Fibroblast of lung (primary cell): ENCODE measurements at regions not wholly inside any gene's neighbourhood (a gene's known extent, or its start where the extent isn't known, plus 50 kb on each side); places are given as distances from the start of the nearest gene placed in this dataset.

Experiments
- DNase-seq, 2 donors: peaks; one replicate each; pipeline versions ENCODE4 v3.0.0 to v3.0.0-alpha.2; 2010; ENCODE audit warnings: low read depth in 2 of 2
- H2AFZ ChIP-seq: 2 replicates; pipeline ENCODE4 v1.5.1; 2012; ENCODE audit warnings: low read length, control low read depth, inconsistent platforms
- H3K27ac ChIP-seq: 2 replicates; pipeline ENCODE4 v1.5.1; 2011; ENCODE audit warnings: low read length, control low read depth; ENCODE audit not compliant: insufficient read depth
- H3K27me3 ChIP-seq: 2 replicates; pipeline ENCODE4 v1.5.1; 2011; ENCODE audit warnings: mild to moderate bottlenecking, low read length; ENCODE audit not compliant: control insufficient read depth, insufficient read depth
- H3K36me3 ChIP-seq: 2 replicates; pipeline ENCODE4 v1.5.1; 2011; ENCODE audit warnings: low read length; ENCODE audit not compliant: control insufficient read depth, insufficient read depth
- H3K4me1 ChIP-seq: 2 replicates; pipeline ENCODE4 v1.5.1; 2011; ENCODE audit warnings: low read length; ENCODE audit not compliant: control insufficient read depth, insufficient read depth; ENCODE audit errors: extremely low read depth
- H3K4me2 ChIP-seq: 2 replicates; pipeline ENCODE4 v1.5.1; 2011; ENCODE audit warnings: low read length, control low read depth; ENCODE audit not compliant: insufficient read depth; ENCODE audit errors: extremely low read depth
- H3K4me3 ChIP-seq, 4 experiments: fragments of 200-600 bp in 1 of 4; sonication (generic) in 1 of 4; replicated peaks in 1 of 4; 2 replicates each; pipeline ENCODE4 v1.5.1; 2011 to 2016; ENCODE audit warnings: low read length in 4 of 4, low read depth in 3 of 4, mild to moderate bottlenecking in 3 of 4, control low read depth in 2 of 4, inconsistent platforms in 1 of 4, mixed read lengths in 1 of 4; ENCODE audit not compliant: insufficient read depth in 1 of 4; ENCODE audit errors: control extremely low read depth in 1 of 4
- H3K79me2 ChIP-seq: 2 replicates; pipeline ENCODE4 v1.5.1; 2012; ENCODE audit warnings: mild to moderate bottlenecking, low read length, inconsistent platforms; ENCODE audit not compliant: control insufficient read depth, insufficient read depth
- H3K9ac ChIP-seq: 2 replicates; pipeline ENCODE4 v1.5.1; 2011; ENCODE audit warnings: mild to moderate bottlenecking, low read length, control low read depth; ENCODE audit not compliant: insufficient read depth
- H3K9me3 ChIP-seq: 2 replicates; pipeline ENCODE4 v1.5.1; 2012; ENCODE audit warnings: low read depth, low read length; ENCODE audit not compliant: control insufficient read depth, insufficient read depth
- H4K20me1 ChIP-seq: 2 replicates; pipeline ENCODE4 v1.5.1; 2011; ENCODE audit warnings: low read length; ENCODE audit not compliant: control insufficient read depth, insufficient read depth; ENCODE audit errors: extremely low read depth
- CTCF ChIP-seq, 2 donors: IDR thresholded peaks in 1 of 2; conservative IDR thresholded peaks in 1 of 2; 1 replicate in 1 of 2; 2 replicates in 1 of 2; pipeline ENCODE4 v1.5.1; 2011 to 2012; ENCODE audit warnings: low read length in 2 of 2, control low read depth in 1 of 2, inconsistent platforms in 1 of 2, low read depth in 1 of 2, mild to moderate bottlenecking in 1 of 2
- EZH2 ChIP-seq: IDR thresholded peaks from 2 replicates; pipeline ENCODE4 v1.5.1; 2012; ENCODE audit warnings: low read length, control low read depth, mild to moderate bottlenecking; ENCODE audit errors: missing control alignments

DNA sequence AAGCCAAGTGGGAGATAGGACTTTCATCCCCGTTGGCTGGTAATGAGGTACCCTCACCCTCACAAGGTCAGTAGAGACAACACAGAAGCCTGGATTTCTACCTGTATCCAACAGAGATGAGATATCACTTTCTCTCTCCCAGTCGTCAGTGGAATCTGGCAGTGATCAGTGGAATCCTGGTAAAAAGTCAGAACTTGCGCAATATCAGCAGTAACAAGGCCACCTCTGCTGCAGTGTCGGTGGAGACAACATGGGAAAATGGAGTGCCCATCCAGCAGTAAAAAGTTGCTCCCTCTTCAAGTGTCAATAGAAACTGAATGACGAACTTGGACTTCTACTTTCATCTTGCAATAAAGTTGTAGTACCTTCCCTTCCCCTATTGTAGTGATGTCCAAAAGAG lies 615.9 kb downstream of the ETS1 start:
- Histone ChIP-seq H3K9ac (no peak overlapping the region), H3K27ac (no peak overlapping the region), H3K79me2 (no peaks in the 10 kb centered on the region), H4K20me1 (no peaks in the 10 kb centered on the region), H3K36me3 (no peaks in the 10 kb centered on the region), H3K4me2 (no peak overlapping the region), H2AFZ (no peak overlapping the region), H3K9me3 (no peaks in the 10 kb centered on the region), H3K27me3 (no peaks in the 10 kb centered on the region), H3K4me3 (no peak overlapping the region), H3K4me1 (no peaks in the 10 kb centered on the region)
- TF ChIP-seq CTCF (conservative IDR thresholded peaks at IDR 0.05 in 1 of 2, IDR thresholded peaks at IDR 0.05 in 1 of 2; ENCODE audit: low read depth in 1 of 2, low read length in 2 of 2): no peak
- DNase-seq: no peak

DNA sequence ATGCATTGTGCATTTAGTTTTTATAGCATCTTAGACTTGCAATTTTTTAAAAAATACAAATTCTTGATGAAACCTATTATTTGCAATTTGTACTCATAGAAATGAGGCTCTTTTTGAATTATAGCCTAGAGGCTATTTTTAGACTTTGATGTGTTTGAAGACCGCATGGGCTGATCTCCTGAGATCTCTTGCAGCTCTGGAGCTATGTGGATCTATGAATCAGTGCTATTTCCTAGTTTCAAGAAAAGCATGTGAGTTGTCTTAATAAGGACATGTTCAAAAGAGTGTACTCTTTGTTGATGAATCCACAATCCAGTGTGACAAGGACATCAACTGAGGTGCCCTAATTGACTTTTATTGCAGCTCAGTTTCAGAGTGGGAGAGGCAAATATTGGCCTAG lies 620.5 kb downstream of the ETS1 start:
- H3K4me2 ChIP-seq: no peak overlapping the region
- no peaks in the 10 kb centered on the region for H3K79me2 ChIP-seq
- H2AFZ ChIP-seq: no peak overlapping the region
- H3K27me3 ChIP-seq: no peaks in the 10 kb centered on the region
- TF ChIP-seq CTCF (conservative IDR thresholded peaks at IDR 0.05 in 1 of 2, IDR thresholded peaks at IDR 0.05 in 1 of 2; ENCODE audit: low read depth in 1 of 2, low read length in 2 of 2) (no peak), EZH2 (no peak)
- no peak overlapping the region for H3K4me3 ChIP-seq
- H3K27ac ChIP-seq: no peak overlapping the region
- DNase-seq: no peak
- no peaks in the 10 kb centered on the region for H3K4me1 ChIP-seq
- H3K36me3 ChIP-seq: no peaks in the 10 kb centered on the region
- no peak overlapping the region for H3K9ac ChIP-seq
- H3K9me3 ChIP-seq: no peaks in the 10 kb centered on the region
- H4K20me1 ChIP-seq: no peaks in the 10 kb centered on the region

DNA sequence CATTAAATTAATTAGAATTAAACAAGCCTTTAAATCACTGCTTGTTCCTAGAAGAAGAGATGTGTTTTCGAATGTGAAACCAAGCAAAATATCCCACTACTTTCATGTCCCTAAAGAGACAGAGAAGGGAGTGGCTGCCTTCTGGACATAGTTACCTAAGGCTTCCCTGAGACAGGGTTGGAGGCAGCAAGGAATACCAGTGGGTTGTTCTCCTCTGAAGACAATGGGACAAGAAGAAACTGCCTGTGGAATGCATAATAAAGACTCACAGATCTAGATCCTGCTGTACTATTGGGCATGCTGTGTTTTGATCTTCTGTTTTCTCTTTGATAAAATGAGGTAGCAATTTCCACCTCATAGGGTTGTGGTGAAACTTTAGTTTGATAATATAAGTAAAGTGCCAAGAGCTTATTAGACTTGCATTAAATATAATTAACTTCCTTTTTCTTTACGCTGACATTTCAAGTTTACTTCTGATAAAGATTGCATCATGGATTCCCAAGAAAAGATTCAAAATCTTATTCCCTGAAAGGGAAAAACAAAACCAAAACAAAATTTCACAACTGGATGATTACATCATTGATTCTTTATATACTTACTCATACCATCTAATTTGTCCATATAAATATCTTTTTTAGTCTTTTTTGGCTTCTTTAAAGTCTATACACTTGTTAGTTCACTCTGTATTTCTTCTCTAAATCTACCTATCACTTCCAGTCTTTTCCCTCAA lies 621.3 kb downstream of the ETS1 start:
- H3K4me3 ChIP-seq: no peak overlapping the region
- H3K9ac ChIP-seq: no peak overlapping the region
- TF ChIP-seq CTCF (conservative IDR thresholded peaks at IDR 0.05 in 1 of 2, IDR thresholded peaks at IDR 0.05 in 1 of 2; ENCODE audit: low read depth in 1 of 2, low read length in 2 of 2): no peak
- TF ChIP-seq EZH2: no peak
- H4K20me1 ChIP-seq: no peaks in the 10 kb centered on the region
- H3K36me3 ChIP-seq: no peaks in the 10 kb centered on the region
- H2AFZ ChIP-seq: no peak overlapping the region
- no peak overlapping the region for H3K4me2 ChIP-seq
- H3K9me3 ChIP-seq: no peaks in the 10 kb centered on the region
- no peaks in the 10 kb centered on the region for H3K4me1 ChIP-seq
- DNase-seq: peak; percentile 3 to 43
- H3K27me3 ChIP-seq: no peaks in the 10 kb centered on the region
- H3K79me2 ChIP-seq: no peaks in the 10 kb centered on the region
- no peak overlapping the region for H3K27ac ChIP-seq
